GM18868 (cell line): ENCODE measurements at regions not wholly inside any gene's neighbourhood (a gene's known extent, or its start where the extent isn't known, plus 50 kb on each side); places are given as distances from the start of the nearest gene placed in this dataset.

ENCODE experiments used
- ATAC-seq: cut with Tn5 transposase; IDR thresholded peaks from one replicate; pipeline ENCODE4 v1.9.1; 2021; ENCODE audit warnings: mild to moderate bottlenecking, moderate library complexity; ENCODE audit not compliant: unreplicated experiment

DNA sequence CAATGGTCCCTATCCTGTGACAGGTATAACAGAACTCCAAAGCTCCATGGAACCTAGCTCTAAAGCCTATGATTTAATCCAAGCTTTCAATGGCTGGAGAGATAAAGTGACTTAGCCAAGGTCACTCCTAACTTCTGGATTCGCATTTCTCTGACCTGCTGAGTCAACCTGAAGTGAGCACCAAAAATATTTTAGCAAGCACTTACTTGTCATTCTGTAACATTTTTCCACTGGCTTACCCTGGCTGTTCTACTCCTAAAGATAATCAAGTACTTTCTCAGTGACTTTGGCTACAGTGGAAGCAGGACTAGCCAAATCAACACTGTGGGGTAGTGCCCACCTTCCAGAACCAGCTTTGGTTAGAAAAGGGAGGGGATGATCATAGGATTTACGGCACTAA lies 188.3 kb downstream of the OGFRL1 start:
- ATAC-seq, result no peak

DNA sequence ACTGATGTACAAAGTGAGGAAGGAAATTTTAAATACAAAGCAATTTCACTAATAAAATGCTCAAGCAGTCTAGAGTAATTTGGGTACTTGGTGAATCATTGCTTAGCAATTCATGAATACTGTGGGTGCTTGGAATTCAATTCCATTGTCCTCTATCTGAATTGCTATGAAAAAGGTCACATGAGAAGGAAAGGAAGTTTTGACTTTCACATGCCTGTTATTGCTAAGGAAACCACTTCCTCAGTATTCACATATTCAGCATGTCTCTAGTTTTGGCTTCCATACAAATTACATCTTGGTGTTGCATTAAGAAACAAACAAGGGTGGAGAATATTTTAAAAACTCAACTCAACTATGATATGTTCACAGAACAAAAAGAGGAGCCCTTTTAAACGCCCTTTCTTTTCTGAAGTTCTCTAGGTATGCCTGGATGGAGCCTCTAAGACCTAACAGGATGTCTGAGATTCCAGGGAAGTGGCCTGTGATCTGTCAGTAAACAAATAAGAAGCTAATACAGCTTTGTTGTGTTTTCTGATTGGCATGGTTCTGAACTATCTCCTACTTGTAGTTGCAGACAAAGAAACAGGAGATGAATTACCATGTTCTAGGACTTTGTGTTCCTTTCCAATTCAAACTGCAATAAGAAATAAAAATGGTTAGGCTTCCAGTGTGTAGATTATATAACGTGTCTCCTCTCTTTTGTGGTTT lies 190.4 kb downstream of the OGFRL1 start:
- no peak for ATAC-seq

DNA sequence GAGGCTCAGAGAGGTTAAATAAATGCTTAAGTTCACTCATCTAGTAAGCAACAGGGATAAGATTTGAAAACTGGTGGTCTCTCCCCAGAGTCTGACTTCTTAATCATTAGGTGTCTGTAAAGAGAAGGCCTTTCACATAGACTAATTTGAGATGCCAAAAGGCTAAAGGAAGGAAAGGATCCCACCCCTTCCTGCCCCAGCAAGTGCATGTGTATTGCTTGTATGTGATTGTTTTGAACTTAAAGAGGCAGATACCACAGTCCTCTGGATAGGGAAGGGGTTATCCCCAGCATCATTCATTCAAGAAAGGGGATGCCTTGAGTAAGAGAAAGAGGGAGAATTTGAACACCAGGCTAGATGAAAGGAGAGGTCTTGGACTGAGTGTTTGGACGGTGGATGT lies 192.0 kb downstream of the OGFRL1 start:
- no peak for ATAC-seq

DNA sequence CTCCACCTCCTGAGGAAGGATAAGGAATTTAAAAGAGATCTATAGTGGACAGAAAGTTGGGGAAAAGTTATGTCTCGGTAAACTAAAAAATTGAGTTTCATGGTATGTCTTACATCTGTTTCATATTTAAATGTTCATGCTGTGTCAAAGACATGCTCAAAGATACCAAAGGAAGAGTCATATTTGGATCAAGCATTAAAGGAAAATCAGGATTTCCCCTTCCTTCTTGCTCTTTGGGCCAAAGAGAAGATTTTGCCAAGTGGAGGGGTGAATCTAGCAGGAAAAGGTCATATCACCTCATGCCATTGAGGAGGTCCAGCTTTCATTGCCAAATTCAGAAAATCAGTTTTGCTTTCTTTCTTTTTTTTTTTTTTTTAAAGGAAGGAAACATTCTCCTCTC lies 192.4 kb downstream of the OGFRL1 start:
- no peak for ATAC-seq

DNA sequence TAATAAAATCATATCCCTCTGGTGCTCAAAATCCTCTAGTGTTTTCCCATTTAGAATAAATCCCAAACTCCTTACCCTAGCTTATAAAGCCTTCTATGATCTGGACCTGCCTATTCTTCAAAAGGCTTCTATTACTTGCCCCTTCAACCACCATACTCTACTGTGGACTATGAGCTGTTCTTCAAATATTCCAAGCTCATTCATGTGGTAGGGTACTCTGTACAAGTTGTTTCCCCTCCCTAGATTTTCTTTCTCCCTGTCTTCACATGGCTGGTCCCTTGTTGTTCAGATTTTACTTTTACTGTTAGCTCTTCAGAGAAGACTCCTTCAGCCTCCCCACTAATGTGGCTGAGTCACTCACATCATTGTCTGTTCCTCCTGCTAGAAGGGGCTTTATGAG lies 193.2 kb downstream of the OGFRL1 start:
- no peak for ATAC-seq

DNA sequence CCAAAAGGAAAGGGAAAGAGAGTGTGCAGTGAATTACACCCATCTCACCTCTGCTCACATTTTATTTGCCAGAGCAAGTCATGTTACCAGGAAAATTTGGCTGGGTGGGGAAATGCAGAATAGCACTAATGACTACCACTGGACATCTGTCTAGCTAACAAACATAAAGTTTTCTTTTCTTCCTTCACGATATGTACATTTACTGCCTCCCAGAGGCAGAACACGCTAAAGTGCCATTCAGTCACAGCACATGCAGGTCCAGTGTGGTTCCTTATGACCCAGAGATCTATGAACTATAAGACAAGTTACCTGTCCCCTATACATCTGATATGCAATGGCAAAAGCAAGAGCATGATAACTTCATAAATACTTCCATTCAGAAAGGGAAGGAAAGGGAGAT lies 194.1 kb downstream of the OGFRL1 start:
- no peak for ATAC-seq

DNA sequence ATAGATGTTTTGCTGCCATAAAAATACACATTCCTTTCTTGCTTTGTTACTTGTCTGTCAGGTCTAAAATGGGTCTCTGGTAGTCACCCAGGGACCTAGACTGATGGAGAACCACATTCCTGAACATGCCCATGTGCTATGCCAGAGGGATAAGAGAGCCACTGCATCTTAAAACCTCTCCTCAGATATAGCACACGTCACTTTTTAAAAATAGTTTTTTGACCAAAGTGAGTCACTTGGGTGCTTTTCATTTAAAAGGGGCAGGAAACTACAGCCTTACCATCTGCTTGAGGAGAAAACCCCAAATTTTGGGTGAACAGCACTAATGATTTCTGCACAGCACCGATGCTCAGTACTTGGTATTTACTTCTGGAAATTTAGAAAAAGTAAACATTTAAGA lies 197.8 kb downstream of the OGFRL1 start:
- ATAC-seq, result peak; percentile 86

DNA sequence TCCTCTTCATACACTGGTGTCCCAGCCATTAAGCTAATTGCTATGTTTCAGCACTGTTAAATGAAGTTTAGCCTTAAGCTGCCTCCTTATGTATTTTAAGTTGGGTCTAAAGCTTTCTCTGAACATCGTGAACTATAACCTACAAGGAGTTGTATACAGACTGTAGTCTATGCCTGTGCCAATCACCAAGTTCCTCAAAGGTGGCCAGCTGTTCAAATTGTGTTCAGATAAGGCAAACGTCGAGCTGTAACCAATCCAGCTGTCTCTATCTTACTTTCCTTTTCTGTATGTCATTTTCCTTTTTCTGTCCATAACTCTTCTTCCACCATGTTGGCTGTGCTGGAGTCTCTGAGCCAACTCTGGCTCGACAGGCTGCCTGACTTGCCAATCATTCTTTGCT lies 199.6 kb downstream of the OGFRL1 start:
- ATAC-seq, result no peak

DNA sequence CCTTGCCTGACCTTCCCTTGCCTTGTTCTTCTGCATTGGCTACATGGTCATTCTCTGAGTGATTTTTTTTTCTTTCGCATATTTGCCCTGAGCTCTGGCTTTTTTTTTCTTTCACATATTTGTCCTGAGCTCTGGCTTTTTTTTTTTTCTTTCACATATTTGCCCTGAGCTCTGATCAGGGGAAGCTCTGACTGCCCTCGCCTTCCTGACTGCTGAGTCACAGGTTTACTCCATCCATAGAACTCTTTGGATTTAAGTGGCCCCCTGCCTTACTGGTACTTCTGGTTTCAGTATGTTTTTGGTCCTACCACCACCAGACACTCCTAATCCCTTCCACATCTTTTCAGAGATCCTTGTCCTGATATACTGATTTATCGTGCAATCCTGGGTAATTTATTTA lies 201.1 kb downstream of the OGFRL1 start:
- ATAC-seq, result no peak

DNA sequence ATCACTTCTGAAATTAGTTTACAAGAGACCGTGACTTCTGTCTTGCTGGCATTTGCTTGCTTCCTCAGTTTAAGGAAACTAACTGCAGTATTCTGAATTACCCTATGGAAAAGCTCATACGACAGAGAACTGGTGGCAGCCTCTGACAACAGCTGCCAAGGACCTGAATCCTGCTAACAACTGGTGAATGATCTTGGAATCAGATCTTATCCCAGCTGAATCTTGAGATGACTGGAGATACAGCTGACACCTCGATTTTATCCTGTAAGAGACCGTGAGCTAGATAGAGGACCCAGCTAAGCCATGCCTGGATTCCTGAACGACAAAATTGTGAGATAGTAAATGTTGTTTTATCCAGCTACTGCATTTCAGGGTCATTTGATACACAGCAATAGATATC lies 202.3 kb downstream of the OGFRL1 start:
- ATAC-seq, result no peak

DNA sequence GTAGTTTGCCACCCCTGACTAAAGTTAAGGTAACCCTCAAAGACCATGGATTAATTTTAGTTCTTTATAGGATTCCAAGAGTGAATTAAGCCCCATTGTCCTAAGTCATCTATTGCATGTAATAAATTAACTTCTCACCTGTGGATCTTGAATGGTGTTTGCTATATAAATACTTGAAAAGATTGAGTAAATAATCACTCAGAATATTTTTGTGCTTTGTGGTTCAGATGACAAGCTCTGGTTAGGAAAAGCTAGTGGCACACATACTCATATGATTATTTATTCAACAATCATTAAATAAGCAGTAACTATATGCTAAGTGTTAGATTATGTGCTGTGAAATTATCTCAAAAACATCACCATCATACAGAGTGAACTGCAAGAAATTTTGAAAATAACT lies 203.2 kb downstream of the OGFRL1 start:
- ATAC-seq, result no peak

DNA sequence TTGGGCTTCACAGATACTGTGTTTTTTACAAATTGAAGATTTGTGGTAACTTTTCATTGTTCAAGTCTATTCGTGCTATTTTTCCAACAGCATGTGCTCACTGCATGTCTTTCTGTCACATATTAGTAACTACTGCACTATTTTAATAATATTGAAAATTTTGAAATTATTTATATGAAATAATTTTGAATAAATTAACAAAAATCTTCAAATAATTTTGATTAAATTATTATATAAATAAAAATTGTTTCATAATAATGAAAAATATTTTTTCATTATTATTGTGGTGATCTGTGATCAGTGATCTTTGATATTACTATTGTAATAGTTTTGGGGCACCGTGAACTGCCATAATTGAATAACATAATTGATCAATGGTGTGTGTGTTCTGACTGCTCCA lies 204.1 kb downstream of the OGFRL1 start:
- ATAC-seq, result no peak

DNA sequence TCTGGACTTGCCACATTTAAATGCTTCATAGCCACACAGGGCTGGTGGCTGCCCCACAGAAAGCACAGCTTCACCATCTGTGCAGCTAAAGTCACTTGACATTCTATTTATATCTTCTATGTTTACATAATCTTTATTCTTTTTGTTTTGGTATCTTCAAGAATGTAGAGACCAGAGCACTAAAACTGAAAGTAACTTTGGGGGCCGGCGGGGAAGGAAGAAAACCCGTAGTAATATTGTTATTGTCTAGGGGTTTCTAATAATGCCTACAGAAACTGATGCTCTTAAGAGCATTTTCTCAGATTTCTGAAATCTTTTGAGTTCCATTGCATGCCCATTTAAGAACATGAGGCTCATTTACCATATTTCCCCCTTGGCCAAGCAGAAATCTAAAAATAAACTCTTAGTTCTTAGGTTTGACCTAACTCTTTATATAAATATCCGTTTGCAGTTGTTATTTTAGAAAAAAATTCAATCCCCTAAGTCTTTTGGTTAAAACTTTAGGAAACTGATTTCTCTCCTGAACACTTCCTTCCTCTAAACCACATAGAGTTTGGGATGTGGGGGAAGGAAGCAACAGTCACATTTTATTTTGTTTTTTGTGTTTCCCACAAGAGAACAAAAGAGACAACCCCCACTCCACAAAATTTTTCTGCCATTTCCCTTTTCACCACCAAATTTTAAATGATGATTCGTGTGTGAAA lies 207.6 kb downstream of the OGFRL1 start:
- peak; percentile 100 for ATAC-seq

DNA sequence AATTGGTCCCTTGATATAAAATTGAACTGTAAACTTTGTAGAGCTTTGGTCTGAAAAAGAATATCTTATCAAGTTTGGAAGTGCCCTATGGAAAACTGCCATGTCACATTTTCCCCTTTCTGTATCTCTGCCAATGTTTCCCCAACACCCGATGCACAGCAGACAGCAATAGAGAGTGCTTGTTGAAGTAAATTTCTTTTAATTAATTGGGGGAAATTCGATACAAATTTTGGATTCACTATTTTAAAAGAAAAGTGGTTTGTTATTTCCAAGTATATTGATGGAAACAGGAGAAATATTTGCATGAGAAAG lies 208.1 kb downstream of the OGFRL1 start:
- no peak for ATAC-seq

DNA sequence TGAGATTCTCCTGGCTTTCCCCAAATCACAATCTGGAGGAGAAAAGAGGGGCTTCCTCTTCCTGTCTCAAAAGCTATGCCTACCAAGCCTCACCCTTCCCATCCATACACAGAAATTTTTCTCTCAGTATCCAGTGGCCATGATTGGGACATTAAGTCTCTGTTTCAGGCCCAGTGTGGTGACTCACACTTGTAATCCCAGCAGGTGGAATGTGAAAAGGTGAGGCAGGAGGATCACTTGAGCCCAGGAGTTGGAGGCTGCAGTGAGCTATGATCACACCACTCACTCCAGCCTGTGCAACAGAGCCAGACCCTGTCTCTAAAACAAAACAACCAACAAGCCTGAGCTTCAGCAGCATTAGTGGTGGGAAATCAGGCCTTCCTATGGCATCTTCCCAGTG lies 210.0 kb downstream of the OGFRL1 start:
- ATAC-seq, result no peak

DNA sequence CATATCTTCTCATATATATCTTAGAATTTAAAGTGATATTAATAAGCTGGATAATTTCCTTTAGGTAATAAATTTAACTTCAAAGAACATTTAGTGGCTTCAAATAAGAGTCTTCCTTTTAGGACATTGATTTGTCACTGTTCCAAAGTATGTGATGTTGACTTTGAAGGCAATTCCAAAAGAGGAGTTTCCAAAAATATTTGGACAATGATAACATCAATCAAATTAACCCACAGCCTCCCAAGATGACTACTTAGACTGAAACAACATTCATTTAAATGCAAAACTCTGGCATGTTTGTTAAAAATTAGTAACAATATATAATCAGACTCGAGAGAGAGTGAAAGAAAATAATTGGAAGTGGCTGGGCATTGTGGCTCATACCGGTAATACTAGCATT lies 211.1 kb downstream of the OGFRL1 start:
- no peak for ATAC-seq

DNA sequence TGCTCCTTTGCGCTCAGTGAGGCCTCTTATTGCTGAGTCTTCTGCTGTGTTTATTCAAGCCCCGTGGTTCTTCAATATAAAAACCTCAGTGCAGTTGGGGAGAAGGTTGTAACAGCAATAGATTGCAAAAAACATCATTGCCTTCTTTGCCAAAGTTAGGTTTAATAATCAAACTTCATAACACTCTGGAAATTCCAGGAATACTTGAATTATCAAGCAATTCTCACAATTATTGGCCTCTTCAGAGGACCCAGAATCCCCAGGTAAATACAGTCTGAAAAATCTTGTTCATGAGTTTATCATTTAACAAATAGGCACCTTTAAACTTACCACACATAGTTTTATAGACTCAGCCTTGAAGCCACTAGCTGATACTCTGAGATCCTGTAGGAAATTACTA lies 213.6 kb downstream of the OGFRL1 start:
- no peak for ATAC-seq

DNA sequence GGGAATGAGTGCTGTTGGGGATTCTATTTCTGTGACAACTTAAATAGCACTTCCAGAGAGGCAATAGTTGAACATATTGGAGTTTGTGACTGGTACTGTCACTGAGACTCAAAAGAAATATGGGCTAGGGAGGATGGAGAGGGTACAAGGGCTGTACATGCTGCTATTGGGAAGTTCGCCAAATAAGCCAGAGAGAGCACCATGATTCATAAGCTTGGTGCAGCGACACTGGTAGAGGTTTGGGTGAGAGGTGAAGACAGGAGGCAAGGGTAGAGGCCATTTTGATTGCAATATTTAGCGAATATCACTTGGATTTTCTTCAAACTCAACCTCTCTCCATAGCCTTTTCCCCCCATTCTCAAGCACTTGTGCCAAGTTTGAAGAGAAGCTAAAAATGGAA lies 214.3 kb downstream of the OGFRL1 start:
- ATAC-seq, result no peak

DNA sequence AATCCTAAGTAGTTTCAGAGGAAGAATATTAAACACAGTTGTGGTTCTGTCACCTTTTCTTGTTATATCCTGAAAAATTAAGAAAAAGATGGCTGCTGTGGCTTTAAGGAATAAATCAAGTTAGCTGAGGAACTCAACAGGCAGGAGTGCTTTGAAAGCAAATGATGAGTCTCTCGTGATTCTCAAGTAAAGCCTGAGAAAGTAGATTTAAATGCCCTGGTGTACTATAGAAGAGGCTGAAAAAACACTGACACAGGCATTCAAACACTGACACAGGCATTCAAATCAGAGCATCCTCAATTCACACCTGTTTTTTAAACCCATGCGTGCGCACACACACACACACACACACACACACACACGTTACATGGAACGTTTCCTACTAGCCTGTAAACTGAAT lies 218.6 kb downstream of the OGFRL1 start:
- ATAC-seq, result no peak

DNA sequence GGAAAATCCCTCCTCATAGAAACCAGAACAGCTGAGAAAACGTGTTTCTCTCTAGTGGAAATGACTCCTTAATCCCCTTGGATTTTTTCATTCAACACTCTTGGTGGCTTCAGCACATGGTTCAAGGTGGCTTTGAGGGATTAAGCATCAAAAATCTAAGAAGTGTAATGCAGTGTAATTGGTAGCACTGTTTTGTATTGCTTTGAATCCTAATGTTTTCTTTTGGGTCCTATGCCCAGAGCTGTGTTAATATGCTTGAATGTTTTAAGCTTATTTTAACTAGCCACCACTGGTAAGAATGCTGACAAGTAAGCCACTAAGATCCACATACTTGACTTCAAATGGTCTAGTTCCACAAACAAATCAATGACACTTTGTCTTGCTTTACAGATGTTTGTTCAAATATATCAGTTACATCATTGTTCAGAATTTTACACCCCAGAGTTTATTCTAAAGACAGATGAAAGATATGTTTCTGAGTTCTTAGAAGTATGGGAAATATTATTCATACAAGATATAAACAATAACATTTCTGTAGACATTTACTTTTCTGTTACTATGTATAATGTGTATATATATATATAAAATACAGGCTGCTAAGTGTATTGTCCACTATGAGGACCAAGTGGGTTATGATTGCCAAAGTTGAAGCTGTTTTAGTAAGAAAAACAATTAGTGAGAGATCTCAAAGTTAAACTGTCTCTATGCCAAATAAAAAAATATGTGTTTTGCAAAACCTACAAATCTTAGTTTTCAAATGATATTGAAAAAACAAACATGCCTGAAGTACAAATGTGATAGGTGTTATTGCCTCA lies 220.8 kb downstream of the OGFRL1 start:
- no peak for ATAC-seq

DNA sequence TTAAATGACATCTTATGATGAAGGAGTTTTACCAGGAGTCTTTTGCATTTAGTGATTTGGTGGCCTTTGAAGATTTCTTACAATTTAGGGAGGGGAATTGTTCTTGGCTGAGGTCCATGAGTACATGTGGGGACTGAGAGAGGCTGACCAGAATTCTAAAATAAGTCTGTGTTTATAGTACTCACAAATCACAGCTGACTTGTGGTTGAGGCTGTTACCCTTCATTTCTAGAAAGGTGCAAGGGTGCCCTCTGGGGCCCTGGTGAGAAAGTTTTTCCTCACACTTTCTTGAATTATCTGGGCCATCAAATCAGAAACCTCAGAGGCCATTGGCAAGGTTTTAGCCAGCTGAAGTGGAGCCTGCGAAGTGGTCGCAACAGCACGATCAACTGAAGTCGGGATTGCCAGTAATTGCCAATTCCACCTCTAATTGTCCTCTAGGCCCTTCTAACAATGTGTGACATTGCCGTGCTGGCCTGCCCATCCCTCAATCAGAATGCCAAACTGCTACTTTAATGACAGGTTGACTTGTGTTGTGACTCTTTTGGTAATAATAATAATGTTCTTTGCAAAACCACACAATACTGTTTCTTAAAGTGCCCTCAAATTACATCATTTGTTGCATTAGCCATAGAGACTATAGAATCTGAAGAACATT lies 221.6 kb downstream of the OGFRL1 start:
- ATAC-seq, result peak; percentile 90

DNA sequence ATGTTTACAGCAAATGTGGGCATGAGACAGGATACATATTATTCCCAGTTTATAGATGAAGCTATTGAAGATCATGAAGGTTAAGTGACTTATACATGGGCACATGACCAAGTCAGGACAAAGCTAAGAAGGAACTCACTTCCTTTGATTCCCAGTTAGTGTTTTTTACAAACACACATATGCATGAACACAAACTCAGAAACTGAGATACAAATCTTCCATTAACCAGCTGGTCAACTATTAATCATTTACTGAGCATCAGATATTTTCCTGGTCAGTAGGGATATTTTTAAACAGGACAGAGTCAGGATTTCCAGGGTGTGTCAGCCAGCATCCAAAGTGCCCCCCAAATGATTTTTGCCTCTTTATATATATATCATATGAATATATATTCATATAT lies 222.2 kb downstream of the OGFRL1 start:
- no peak for ATAC-seq
